Stimulated activated CD8-positive, alpha-beta memory T cell treated with anti-CD3 and anti-CD28 coated beads, Interleukin-12 subunit alpha, Interleukin-12 subunit beta, amount 100 ng/mL, for 24 hours (primary cell): ENCODE measurements at regions not wholly inside any gene's neighbourhood (a gene's known extent, or its start where the extent isn't known, plus 50 kb on each side); places are given as distances from the start of the nearest gene placed in this dataset.

Source experiments
- DNase-seq: peaks from one replicate; pipeline ENCODE4 v3.0.0-alpha.2; 2020; ENCODE audit errors: extremely low read depth

DNA sequence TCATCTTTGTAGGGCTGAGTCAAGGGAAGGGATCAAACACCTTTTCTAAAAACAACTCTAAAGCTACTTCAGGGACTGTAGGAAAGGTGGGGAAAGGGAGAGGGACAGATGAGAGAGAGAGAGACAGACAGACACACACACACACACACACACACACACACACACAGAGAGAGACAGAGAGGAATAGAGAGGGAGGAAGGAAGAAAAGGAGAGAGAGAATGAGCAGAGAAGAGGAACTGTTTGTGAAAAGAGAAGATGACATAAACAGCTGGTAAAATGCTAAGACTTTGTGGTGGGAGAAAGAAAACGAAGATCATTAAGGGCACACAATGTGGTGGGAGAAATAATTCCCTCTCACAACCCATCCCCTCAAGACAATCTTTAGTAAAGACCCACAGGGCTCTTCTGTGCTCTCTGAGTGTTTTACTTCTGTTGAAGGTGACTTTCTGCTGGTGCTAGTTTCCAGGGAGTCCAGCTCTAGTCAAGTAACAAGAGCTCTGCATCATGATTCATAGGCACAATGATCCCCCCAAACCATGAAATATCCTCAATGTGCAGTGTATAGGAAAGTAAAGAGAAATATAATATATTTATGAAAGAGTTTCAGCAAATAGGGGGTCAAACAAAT is 77.2 kb upstream of the STK17B start:
- DNase-seq, result no peak

DNA sequence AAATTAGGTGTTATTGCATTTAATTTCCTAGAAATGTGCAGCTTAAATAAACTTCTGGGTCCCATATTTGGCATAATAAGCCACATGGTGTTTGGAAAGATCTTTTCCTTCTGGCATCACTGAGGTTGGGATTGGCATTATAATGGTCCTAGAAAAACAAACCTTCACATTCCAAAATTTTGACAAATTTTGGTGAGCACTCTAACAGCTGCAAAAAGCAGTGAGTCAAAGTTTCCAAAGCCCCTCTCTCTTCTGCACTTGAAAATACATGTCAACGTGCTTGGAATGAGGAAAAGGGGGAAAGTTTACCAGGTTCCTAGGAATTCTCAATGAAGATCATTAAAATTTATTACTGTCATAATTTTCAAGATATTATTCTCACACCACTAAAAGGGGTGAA is 77.8 kb upstream of the STK17B start:
- no peak for DNase-seq

DNA sequence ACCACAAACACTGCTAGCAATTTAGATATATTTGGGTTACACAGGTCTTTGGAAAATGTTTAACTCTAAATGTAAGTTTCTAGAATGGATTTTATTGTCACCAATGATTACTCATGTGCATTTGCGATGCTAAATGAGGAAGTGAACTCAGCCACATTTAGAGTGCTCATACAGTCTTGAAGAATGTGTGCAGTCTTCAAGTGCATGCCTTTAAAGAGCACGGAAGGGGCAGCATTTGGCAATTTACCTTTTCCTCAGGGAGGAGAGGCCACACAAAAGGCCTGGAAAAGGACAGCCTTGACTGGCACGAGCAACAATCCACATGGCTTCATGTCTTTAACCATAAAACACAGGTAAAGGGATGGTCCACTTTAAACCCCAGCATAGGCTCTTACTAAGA is 78.5 kb upstream of the STK17B start:
- DNase-seq, result no peak

DNA sequence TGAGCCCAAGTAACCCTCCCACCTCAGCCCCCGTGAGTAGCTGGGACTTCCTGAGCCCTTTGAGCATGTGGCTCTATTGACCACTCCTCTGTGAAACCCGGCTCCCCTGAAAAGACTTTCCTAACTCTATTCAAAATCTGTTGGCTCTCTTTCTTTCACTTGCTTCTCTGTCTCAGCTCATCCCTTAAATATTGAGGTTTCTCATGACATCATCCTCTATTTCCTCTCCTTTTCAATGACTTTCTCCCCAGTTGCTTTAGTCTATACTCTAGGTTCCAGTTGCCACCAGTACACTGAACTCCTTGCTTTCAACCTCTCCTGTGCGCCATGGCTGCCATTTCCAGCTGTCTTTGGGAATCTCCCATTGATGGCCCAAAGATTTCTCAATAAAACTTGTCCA is 79.8 kb upstream of the STK17B start:
- DNase-seq, result no peak

DNA sequence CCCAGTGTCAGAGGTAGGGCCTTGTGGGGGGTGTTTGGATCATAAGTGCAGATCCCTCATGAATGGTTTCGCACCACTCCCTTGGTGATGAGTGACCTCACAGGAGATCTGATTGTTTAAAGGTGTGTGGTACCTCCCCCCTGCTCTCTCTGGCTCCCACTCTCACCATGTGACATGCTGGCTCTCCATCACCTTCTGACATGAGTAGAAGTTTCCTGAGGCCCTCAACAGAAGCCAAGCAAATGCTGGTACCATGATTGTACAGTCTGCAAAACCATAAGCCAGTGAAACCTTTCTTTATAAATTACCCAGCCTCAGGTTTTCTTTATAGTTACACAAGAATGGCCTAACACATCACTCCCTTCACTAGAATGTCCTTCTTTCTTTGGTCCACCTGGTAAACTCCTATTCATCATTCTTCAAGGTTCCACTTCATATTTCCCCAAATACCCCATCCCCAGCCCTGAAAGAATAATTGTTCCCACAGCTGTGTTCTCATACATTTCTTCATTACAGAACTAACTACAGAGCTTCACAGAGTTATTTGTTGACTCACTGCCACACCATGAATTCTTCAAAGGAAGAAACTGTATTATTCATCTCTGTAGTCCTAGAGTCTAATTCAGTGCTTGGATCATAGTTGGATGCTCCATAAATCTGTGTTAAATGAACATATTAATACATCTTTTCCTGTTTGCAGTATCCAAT is 81.2 kb upstream of the STK17B start:
- no peak for DNase-seq

DNA sequence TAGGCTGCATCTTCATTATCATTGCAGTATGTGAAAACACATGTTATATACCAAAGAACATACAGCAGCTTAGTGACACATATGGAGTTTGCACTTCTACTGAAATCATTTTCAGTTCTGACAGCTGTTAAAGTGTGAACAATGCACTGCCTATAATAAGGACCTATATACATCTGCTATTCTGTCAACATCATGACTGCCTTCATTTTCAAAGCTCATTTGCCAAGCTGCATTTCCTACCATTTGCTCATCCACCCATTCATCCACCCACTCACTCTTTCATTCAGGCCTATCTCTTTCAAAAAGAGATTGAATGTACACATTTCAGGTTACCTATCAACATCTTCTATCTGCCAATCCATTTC is 81.7 kb upstream of the STK17B start:
- no peak for DNase-seq

DNA sequence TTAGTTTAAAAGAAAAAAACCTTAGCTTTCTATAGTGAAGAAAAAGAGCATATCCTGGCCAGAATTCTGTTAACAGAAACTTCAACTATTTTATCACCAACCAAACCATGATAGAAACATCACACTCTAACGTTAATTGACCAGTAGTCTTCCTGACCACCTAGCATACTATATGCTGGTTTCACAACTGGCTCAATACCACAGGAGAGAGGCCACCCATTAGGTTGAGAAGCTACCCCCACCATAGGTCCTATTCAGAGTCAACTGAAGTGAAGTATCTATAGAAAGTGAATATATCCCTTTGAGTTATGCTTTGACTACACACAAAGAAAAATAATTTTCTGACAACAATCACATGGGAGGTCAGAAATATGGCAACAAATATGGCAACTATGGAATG is 85.2 kb upstream of the STK17B start:
- no peak for DNase-seq

DNA sequence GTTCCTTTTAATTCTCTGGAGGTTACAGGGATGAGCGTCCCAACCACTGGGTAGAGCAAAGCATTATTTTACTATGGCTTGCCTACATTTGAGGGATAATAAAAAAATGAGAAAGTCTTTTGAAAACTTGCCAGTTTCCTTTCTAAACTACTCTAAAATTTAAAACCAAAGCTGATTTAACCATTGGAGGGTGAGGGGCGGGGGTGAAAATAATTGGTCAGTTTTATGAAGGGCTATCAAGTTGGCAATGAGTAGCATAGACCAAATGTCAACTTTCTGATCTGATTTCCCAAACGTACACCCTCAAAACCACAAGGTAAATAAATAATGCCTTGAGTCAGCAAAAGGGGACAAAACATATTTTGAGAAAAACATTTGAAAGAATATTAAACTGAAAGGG is 85.7 kb upstream of the STK17B start:
- DNase-seq, result no peak

DNA sequence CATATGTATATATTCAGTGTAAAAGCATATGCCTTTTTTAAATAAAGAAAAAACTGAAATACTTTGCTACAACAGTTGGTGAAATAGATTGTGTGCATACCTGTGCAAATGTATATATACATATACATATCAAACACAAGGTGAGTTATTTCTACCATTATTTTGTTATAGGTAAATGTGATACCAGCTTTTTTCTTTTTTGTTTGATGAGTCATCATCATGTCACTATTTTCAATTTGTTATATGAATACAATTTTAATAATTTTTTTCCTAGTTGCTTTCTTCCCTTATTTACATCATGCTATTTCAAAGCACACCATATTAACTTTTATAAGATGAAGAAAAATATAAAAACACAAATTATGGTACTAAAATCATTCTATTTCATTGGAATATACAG is 87.0 kb upstream of the STK17B start:
- DNase-seq, result no peak

DNA sequence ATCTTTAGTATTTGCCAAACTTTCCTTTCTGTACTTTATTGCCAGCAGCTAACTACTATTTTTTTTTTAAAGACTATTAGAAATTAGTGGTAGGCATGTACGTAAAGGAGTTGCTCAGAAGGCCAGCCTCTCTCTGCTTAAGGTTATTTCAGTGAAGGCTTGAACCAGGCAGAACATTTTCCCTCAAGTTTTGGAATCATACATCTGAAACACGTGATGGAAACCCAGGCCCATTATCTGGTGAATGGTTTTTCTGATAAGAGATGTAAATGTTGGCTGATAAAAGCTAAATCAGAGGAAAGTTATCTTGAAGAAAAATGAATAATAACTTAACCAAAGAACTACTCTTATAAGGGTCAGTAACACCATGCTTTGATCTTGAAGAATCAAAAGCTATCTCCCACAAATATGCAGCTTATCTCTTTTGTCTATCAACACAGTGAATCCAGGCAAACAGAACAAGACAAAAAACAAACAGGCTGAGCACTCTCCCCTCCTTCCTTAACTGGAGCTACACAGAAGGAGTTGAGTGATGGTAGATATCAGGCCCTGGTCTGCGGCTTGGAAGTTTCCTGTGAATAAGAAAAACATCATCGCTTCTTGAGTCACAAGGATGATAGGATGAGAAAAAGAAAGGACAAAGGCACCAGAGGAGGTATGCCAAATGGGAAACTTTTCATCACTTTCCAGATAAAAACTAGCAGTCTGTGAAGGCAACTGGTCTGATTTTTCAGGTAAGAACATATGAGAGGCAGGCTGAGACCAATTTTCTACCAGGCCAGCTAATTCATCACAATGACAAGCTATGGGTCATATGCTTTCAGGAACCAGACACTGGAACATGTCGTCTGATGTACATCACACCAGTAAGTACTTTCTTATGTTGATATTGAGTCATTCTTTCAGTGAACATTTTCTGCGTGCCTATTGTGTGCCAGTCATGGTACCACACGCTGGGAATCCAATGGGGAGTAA is 88.4 kb upstream of the STK17B start:
- DNase-seq, result no peak

DNA sequence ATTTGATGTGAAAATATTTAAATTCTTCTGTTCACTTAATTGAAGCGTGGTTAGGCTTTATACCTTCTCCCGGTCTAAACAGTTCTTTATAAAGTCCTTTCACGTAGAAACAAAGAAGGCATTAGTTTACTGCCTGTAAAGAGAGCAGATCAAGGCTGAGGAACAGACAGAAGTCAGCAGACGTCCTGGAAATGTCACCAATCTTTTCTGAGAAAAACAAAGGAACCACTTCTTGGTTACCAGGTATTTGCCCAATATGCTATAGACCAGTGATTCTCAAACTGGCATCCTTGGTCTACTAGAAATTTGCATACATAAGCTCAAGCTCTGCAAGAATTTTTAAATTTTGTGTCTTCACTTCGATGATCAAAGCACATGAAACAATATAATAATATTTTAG is 89.2 kb upstream of the STK17B start:
- no peak for DNase-seq

DNA sequence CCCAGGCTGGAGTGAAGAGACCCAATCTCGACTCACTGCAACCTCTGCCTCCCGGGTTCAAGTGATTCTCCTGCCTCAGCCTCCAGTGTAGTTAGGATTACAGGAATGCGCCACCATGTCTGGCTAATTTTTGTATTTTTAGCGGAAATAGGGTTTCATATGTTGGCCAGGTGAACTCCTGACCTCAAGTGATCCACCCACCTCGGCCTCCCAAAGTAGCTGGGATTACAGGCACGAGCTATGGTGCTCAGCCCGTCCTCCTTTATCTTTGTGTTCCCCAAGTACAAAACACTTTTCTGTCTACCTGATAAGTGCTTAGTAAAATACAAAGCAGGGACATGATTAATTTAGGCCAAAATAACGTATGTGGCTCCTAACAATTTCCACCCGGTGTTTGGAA is 91.2 kb upstream of the STK17B start:
- no peak for DNase-seq

DNA sequence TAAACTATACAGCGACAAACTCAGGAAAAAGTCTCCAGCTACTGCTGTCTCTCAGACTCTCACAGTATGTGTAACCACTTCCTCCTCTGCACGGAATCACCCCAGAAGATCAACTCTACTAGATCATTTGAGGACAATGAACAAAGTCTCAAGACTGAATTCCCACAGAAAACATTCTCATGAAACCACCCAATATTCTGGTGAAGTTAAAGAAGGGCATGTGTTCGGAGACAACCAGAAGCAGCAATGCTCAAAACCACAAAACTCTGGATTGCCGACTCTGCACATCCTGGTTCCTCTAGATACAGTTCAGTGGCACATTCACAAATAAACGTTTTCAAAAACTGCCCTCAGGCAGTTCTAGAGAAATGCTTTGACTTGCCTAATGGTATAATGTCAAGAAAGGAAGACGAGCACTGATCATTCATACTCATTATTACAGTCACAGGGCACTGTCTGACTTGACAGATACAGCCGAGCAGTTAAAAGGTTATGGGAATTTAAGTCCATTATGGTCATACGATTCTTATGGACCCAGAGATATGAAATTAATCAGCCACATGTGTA is 91.9 kb upstream of the STK17B start:
- DNase-seq, result no peak

DNA sequence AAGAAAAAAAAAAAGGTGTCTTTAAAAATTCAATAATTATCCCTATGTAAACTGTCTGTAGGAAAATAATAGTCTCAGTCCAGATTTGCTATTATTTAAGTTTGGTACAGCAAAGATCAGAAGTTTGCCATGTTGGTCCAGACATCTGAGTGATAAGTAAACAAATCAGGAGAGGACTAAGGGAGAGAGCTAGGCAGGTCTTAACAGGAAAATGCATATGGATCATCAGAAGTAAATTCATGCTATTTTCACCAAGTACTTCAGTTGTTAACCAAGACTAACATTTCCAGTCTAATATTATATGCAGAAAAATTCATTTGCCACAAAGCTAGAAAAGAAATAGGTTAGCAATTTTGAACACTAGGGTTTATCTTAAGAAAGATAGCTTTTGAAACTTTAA is 95.0 kb upstream of the STK17B start:
- DNase-seq, result no peak

DNA sequence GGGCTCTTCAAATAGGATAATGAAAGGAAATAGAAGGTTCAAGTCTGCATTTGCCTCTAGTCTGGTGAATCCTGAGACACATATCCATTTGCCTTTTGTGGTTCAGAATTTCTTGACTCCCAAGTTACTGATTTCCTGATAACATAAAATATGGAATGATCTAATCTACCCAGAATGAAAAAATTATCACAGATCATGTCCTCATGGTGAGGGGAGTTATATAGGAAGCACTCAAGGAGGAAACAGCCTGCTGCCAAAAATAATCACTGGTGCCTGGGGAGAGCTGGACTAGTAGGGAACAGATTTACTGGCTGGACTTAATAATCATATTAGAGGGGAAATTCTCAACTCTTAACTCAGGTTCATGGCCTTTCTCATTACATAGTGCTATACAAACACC is 95.5 kb upstream of the STK17B start:
- no peak for DNase-seq

DNA sequence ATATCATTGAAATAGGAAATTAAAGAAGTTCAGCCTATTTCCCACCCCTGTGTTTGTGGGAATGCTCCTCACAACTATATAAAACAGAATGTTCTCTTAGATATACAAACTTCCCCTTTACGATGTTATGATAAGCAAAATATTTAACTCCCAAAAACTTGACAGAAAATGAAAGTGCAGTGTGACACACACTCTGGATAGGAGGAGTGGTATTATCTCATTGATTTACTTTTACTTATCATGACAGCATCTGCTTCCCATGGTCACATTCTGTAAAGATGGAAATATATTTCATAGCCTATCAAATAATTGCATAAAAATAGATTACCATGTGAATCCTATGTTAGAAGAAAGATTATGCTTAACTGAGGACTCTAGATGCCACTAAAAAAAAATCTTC is 96.6 kb upstream of the STK17B start:
- no peak for DNase-seq

DNA sequence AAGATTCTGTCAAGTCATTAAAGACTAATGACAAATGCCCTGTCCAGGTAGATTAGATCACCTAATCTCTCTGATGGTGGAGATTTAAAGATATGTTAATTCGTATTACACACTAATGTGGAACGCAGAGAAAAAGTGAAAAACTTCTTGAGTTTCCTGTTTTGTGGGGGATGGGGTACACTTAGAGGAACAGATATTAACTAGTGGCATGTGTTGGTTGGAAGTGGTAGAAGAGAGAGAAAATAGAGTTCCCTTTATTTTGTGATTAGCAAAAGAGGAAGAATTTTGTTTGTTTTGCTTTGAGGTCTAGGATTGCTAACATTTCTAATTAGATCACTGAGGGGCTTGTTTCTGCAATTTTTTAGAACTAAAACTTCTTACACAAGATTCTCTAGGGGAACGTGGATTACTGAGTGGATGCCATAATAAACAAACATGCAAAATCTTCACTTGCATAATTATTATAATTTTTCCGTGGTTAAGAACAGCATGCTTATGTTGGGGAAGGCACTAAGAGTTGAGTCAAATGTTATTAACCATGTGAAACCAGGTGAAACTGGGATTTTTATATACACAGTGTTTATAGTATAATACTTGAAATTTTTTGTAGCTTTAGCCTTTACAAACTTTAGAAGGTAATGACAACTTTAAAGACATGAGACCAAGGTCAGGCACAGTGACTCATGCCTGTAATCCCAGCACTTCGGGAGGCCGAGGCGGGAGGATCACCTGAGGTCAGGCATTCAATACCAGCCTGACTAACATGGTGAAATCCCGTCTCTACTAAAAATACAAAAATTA is 97.4 kb upstream of the STK17B start:
- DNase-seq, result no peak

DNA sequence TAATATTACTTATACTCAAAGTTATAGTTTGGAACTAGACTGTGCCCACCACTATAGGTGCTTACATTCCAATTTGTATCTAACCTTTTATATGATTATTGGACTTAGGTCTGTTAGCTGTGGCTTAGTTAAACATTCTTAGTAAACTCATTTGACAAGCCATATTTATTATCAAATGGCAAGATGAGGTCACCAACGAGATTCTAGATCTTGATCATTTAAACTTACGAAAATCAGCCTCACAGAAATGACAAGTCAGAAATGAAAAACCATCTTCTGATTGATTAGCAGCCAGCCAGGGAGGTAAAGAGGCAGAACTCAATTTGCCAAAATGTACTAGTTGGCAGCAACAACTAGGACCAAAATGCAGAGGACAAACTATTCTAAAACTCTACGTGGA is 100.4 kb upstream of the STK17B start:
- no peak for DNase-seq

DNA sequence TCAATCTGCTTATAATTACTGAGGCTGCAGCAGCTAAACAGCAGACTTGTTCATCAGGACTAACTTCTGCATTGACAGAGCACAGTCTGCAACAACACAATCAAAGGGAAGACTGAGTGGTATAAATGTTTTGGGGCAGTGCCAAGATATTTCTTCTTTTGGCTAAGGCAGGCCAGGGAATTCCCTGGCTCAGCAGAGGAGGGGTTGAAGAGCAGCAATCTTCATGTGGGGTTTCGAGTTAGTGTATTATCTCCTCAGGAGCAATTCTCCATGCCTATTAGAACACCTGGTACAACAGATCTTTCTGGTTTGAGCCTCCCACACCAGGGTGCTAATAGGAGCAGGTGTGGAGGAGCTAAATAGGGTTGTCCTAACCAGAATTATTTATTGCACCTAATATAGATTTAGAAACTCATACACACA is 103.0 kb upstream of the STK17B start:
- DNase-seq, result no peak

DNA sequence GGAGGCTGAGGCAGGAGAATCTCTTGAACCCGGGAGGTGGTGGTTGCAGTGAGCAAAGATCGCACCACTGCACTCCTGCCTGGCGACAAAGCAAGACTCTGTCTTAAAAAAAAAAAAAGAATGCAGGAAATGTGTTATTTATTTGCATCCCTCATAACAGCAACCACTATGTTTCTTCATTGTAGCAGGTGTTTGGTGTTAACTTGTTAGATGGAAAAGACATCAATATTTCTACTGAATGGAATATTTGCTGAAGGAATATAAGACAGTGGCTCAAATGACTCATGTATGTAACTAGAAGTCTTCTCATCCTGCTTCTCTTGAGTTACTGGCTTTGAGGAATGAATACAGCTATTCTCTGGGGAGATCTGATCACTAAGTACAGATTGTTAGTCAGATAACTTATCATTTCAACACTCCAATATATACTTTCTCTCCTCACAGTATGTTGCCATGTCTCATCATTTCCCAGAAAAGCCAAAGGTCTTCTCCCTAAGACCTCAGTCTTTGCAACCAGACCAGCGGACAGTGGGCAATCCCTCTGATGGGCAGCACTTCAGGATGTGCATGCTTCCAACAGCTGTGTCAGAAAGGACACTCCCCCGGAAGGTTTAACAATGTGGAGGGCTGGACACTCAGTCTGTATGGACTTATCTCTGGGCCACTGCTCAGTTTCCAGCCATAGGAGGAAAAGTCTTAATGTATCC is 104.4 kb upstream of the STK17B start:
- no peak for DNase-seq

DNA sequence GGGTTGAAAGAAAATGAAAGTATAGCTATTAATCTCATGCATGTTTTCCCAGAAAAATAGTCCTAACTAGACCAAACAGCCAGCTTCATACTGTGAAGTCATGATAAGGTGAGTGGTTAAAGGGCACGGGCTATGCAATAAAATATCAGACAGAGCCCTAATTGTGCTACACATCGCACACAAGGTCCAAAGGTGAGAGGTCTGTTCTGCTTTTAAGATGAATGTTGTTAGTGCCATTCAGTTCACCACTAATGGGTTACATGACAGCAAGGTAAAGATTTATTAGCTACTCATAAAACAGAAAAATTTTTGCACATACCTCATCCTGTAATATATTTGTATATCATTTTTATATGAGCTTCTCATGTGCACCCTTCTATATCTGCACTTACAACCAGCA is 105.0 kb upstream of the STK17B start:
- no peak for DNase-seq
